ENCODE measurements at regions not wholly inside any gene's neighbourhood (a gene's known extent, or its start where the extent isn't known, plus 50 kb on each side); places are given as distances from the start of the nearest gene placed in this dataset.
"Not testable (repeated sequence)": the region's sequence is repeated elsewhere in the genome, so short reads cannot be mapped to it uniquely, and the experiment has no call there.

GRCh38 chr4:102210806-102211205 is 134.5 kb downstream of the SLC39A8 start:
- DNase-seq: not testable (repeated sequence)

- not testable (repeated sequence) for DNase-seq
Measured at GRCh38 chr4:102204634-102205033, 140.6 kb downstream of the SLC39A8 start.

DNA sequence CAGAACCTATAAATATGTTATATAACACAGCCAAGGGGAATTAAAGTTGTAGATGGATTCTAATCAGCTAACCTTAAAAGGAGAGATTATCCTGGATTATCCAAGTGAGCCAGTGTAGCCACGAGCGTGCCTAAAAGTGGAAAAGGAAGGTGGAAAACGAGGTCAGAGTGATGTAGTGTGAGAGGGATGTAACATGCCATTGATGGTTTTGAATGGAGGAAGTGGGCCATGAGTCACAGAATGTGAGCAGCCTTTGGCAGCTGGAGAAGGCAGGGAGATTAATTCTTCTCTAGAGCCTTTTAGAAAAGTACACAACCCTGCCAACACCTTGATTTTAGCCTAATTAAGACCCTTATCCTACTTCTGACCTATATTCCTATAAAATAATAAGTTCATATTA is 149.1 kb downstream of the SLC39A8 start:
- DNase-seq: no peak

GRCh38 chr4:102193145-102193544 is 152.1 kb downstream of the SLC39A8 start:
- DNase-seq: no peak

- DNase-seq: no peak
Measured at GRCh38 chr4:102180046-102180445, 165.2 kb downstream of the SLC39A8 start.

DNA sequence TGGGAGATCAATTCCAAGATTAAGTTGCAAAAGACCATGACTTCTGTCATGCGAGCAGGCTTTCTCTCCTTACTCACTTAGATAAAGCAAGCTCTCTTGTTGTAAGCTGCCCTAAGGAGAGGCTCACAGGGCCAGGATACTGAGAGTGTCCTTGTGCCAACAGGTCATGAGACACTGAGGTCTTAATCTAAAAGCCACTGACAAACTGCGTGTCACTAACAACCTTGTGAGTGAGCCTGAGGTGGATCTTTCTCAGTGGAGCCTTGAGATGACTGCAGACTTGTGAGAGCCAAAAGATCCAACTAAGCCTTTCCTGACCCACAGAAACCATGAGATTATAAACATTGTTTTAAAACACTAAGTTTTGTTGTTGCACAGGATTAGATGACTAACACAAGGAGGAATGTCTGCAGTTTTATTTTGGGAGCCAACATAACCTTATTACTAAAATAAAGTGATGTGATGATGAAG is 170.5 kb downstream of the SLC39A8 start:
- DNase-seq: no peak

DNA sequence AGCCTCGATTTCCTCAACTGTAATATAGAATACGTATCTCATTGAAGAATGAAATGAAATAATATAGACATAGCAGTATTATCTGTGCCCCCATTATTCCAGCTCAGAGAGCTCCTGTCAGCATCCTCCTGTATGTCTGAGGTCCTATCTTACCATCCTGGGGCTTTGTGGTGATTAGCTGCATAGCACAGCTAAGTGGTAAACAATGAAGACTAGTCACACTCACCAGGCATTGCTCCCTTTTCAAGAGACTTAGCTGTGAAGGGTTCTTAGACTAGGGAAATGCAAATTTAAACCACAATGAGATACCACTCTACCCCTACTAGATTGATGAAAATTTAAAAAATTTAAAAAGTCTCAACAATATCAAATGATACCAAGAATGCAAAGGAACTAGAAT is 172.9 kb downstream of the SLC39A8 start:
- DNase-seq: no peak

GRCh38 chr4:102170910-102171309 is 174.4 kb downstream of the SLC39A8 start:
- DNase-seq: no peak

GRCh38 chr4:102169345-102169744 is 175.9 kb downstream of the SLC39A8 start:
- DNase-seq: no peak

DNA sequence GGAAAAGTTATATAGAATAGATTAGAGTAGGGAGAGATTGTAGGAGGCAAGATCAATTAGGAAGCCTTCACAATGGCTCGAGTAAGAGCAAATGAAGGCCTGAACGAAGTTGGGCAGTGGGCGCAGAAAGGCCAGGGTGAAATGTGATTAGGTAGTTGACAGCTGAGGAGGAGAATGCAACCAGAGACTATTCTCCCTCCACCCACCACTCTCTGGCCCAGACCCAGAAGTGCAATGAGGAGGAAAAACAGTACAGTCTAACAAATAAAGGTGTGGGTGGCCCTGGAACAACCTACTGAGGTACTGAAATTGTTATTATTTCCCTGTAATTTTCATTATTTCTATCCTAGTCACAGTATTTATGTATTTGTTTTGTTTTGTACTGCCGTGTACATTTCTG is 176.7 kb downstream of the SLC39A8 start:
- DNase-seq: no peak

DNA sequence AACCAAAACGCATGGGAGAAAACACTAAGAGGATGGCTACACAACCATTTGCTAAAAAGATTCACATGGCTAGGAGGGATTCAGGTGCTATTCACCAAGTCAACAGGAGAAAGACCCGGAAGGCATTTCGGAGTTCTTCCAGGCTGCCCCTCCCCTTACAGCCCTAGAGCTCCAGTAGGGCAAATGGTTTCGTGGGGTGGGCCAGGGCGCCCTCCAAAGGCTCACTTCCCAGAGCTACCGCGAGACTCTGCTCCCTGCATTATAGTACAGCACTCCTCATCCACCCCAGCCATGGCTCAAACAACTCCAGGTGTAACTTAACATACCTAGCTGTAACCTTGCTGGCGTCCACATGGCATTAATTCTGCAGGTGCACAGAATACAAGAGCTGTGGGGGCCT is 179.7 kb downstream of the SLC39A8 start:
- DNase-seq: no peak

DNA sequence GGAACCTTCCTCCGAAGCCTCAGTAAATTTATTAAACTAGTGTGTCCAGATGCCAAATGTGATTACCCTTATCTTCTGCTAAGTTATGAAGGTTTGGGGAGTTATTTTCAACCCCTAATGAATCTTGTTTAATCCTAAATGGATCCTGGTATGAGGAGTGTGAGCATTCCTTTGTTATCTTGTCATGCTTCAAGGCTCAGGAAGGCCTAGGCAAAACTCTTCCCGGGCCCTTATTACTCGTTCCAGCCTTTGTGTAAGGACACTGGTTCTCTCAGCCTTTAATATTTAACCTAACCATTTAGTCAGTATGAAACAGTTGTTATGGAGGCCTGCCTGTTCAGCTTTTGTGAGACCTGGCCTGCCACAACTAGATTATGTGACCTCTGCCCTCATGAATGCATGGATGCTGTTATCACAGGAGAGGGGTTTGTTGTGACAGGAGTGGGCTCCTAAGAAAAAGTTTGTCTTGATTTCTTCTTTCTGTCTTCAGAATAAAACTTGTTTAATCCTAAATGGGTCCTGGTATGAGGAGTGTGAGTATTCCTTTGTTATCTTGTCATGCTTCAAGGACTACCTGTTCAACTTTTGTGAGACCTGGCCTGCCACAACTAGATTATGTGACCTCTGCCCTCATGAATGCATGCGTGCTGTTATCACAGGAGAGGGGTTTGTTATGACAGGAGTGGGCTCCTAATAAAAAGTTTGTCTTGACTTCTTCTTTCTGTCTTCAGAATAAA is 181.7 kb downstream of the SLC39A8 start:
- no peak for DNase-seq

DNA sequence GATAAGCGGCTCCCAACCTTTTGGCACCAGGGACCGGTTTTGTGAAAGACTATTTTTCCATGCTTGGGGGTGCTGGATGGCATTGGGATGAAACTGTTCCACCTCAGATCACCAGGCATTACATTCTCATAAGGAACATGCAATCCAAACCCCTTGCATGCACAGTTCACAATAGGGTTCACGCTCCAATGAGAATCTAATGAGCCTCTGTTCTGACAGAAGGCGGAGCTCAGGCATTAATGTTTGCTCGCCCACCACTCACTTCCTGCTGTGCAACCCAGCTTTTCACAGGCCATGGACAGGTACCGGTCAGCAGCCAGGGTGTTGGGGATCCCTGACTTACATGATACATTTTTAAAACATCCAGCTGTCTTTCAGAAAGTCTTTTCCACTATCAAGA is 187.3 kb downstream of the SLC39A8 start:
- DNase-seq: no peak

DNA sequence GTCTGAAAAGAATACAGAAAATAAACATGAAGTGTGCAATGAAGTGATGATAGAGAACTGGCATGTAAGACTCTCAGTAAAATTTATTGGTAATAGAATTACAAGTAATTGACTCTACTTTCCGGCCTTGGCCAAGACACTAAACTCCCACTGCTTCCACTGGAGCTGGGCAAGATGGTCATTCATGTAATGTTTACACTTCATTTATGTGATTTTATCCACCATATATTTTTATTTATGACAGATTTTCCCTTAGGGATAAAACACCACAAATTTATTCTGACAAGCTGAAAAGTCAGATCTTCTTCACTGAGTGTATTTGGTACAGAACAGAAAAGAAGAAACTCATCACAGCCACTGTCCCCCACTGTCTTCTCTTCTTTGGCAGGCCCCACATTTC is 191.9 kb downstream of the SLC39A8 start:
- DNase-seq: no peak

DNA sequence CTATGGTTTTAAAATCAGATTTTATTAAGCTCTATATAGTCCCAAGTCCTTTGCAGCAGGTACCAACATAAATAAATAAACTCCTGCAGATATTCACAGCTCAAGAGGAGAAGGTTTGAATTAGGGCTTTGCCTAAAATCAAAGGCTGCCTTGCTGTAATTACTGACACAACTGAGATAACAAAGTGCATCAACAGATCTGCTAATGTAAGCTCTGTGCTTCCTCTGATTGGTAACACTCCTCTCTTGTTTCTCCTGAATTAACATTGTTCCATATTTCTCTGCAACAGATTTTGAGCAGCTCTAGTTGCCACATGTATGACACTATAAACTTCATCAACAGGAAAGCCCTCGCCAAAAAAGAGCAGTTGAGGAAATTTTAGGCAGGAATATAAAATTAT is 193.6 kb downstream of the SLC39A8 start:
- DNase-seq: no peak

- DNase-seq: no peak
Measured at GRCh38 chr4:102143433-102143832, 201.8 kb downstream of the SLC39A8 start.

DNA sequence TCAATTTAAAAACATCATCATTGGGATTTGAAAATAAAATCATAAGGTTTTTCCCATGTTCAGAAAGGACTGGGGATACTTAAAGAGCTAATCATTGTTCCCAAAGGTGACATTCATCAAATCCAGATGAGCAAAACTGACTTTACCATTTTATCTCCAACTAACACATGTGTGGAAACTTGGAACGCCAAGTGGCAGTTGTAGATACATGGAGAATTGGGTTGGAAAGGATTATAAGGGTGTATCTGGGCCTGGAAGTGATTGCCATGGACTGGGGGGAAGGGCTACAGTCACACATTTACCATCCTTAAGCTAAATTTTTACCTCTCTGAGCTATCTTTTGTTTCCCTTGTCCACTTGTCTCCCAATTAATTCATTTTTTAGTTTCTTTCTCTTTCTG is 203.4 kb downstream of the SLC39A8 start:
- peak; percentile 1 for DNase-seq

- DNase-seq: no peak
Measured at GRCh38 chr4:102139932-102140331, 205.3 kb downstream of the SLC39A8 start.

DNA sequence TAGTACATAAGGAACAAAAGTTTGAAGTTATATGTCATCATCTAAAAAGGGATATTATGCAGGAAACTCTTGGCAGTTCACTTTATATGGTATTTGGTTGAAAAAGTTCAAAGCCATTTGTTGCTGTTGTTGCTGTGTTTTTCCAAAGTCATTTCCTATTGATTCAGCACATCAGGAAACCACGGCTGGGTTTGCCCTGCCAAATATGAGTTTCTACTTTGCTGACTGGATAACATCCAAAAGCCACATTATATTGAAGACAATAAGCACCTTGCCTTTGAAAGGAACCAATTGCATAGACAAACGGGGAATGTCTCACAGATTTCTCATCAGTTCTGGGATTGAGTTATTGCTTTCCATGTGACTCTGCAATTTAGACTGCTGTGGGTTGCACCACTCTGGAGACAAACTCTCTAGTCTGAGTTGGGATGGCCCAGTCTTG is 206.1 kb downstream of the SLC39A8 start:
- DNase-seq: peak; percentile 37

GRCh38 chr4:102137217-102137616 is 208.1 kb downstream of the SLC39A8 start:
- DNase-seq: no peak

GRCh38 chr4:102129810-102130209 is 215.5 kb downstream of the SLC39A8 start:
- DNase-seq: no peak

Measured in skin of body (tissue), 1 donor.